Activated CD8-positive, alpha-beta memory T cell treated with anti-CD3 and anti-CD28 coated beads, Interleukin-2, amount 50 U/mL, for 1 hour (primary cell): ENCODE measurements at regions not wholly inside any gene's neighbourhood (a gene's known extent, or its start where the extent isn't known, plus 50 kb on each side); places are given as distances from the start of the nearest gene placed in this dataset.

Source experiments
- DNase-seq: peaks from one replicate; pipeline ENCODE4 v3.0.0-alpha.2; 2020; ENCODE audit errors: extremely low read depth

GRCh38 chr5:68565427-68565826 is 349.9 kb downstream of the PIK3R1 start:
- no peak for DNase-seq

GRCh38 chr5:68576805-68577204 is 361.2 kb downstream of the PIK3R1 start:
- no peak for DNase-seq

GRCh38 chr5:68582284-68582683 is 366.7 kb downstream of the PIK3R1 start:
- no peak for DNase-seq

- DNase-seq = no peak
Measured at GRCh38 chr5:68587171-68587570, 371.6 kb downstream of the PIK3R1 start.

GRCh38 chr5:68591850-68592249 is 376.3 kb downstream of the PIK3R1 start:
- DNase-seq = no peak

- DNase-seq = no peak
Measured at GRCh38 chr5:68592351-68592750, 376.8 kb downstream of the PIK3R1 start.

- no peak for DNase-seq
Measured at GRCh38 chr5:68593211-68593671, 377.7 kb downstream of the PIK3R1 start.

- no peak for DNase-seq
Measured at GRCh38 chr5:68612972-68613371, 397.4 kb downstream of the PIK3R1 start.

GRCh38 chr5:68618501-68618900 is 402.9 kb downstream of the PIK3R1 start:
- no peak for DNase-seq

- no peak for DNase-seq
Measured at GRCh38 chr5:68627001-68627400, 411.4 kb downstream of the PIK3R1 start.

GRCh38 chr5:68628082-68628814 is 412.7 kb downstream of the PIK3R1 start:
- DNase-seq = no peak

GRCh38 chr5:68630354-68630753 is 414.8 kb downstream of the PIK3R1 start:
- no peak for DNase-seq

- no peak for DNase-seq
Measured at GRCh38 chr5:68631884-68632283, 416.3 kb downstream of the PIK3R1 start.

GRCh38 chr5:68641211-68641610 is 425.7 kb downstream of the PIK3R1 start:
- no peak for DNase-seq

GRCh38 chr5:68643064-68643463 is 427.5 kb downstream of the PIK3R1 start:
- no peak for DNase-seq

- no peak for DNase-seq
Measured at GRCh38 chr5:68644971-68645370, 429.4 kb downstream of the PIK3R1 start.

GRCh38 chr5:68646144-68646543 is 430.6 kb downstream of the PIK3R1 start:
- no peak for DNase-seq

- DNase-seq = no peak
Measured at GRCh38 chr5:68647743-68648142, 432.2 kb downstream of the PIK3R1 start.

- DNase-seq = no peak
Measured at GRCh38 chr5:68648944-68649857, 433.6 kb downstream of the PIK3R1 start.

- DNase-seq = no peak
Measured at GRCh38 chr5:68652534-68652965, 437.0 kb downstream of the PIK3R1 start.

GRCh38 chr5:68653471-68653870 is 437.9 kb downstream of the PIK3R1 start:
- DNase-seq = no peak

- DNase-seq = no peak
Measured at GRCh38 chr5:68657055-68657961, 436.5 kb upstream of the SLC30A5 start.
